SIG-M5 treated with dmso at 0.1 percent for 504 hours (cell line): ENCODE measurements at regions not wholly inside any gene's neighbourhood (a gene's known extent, or its start where the extent isn't known, plus 50 kb on each side); places are given as distances from the start of the nearest gene placed in this dataset.

Experiments used
- DNase-seq: peaks from one replicate; lab custom pipeline; 2025; ENCODE audit not compliant: unreplicated experiment; lab: John Stamatoyannopoulos, UW

DNA sequence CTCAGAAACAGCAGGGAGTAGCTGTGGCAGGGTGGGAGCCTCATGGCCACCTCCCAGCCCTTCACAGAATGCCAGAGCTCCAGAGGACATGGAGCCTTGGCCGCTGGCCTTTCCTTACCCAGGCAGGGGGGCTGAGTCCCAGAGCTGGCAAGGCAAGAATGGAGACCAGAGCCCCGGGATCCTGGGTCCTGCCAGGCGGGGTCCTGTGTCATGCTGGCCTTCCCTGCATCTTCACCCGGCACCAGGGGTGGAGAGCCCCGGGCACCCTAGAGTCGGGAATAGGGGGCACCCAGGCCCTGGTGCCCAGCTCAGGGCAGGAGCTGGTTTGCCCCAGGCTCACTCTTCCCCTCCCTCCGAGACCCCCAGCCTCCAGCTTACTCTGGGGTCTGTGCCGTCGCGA lies 519.9 kb downstream of the TBC1D22A start:
- no peak for DNase-seq

DNA sequence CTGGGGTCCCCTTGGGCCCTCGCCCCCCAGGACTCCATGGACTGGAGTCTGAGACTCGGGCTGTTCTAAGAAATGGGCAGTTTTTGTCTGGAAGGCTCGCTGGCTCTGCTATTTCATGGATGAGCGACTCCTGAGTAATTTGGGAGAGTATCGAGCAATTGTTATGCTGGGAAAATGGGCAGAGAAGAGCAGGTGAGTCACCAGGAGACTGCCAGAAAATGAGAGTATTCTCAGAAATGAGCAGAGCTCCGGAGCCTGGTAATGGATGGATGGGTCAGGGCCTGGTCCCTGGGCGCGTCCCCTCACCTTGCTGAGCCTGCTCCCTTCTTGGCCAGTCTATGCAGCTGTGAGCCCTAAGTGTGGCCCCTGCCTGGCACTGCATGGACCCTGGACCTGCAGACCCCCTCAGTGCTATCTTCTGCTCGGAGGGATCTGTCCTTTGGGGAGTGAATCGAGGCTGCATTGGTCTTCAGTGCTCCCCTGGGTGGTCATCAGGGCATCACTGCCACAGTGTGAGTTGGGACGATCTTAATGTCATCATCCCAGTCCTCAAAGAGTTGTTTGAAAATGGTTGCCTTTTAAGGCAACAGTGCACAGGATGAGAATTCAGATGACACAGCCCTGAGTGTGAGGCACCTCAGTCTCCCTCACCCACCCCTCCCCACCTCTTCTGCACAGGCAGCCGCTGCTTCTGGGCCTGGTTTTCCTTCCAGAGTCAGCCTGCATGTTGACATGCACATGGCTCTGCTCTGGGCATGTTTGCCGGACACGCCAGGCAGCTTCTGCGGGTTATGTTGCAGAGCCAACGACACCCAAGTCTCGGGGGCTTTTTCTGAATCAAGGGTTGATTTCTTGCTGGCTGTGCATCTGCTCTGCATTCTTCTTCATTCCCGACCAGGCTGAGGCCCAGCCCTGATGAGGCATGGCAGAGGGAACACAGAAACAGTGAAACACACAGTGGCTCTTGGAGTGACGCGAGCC lies 519.0 kb downstream of the TBC1D22A start:
- no peak for DNase-seq

DNA sequence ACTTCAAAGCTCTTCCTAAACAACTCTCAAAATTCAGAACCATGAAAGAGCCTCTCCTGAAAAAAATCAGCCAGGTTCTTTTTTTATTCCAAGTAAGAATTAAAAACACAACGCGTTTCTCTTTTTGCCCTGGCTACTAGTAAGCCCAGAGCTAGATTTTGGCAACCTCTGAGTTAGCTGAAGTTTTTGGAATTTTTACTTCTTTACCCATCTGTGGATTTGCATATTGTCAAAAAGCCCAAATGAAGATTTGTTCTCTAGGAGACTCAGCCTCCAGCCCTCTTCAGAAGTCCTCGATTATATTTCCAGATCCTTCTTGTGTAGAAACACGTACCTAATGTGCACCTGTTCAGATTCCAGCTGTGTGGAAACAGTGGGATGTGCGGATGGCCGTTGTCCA lies 517.9 kb downstream of the TBC1D22A start:
- no peak for DNase-seq

DNA sequence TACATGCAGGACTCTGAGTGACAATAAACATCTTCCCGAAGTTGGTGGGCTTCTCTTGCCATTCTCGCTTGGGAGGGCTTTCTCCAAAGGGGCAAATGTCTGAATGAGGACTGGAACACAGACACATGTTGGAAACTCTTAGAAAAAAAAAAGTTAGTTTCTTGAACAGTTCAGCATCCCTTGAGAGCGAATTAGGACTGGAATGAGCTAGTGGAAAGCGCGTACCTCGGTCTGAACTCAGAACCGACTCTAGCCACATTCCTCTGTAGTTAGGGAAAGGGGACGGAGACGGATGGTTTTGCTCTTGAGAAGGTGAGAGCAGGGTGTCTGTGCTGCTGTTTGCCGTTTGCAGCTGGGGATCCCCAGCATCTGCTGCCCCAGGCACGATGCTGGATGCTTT lies 517.3 kb downstream of the TBC1D22A start:
- DNase-seq: no peak

DNA sequence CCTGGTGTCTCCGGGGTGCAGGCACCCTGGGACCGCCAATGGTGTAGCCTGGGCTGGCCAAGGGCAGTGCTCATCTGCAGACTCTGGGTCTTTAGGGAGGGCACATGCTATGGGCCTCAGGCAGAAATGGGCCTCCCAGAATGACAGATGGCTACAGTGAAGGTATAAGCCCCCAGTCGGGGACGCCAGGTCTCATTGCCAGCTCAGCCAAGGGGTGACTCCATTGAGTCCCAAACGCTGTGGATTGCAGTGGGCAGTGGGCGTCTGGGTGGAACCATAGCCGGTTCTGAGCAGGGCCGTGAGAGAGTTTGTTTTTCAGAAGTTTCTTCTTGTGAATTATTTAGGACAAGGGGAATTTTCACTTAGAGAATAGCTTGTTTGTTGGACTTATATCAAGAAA lies 516.9 kb downstream of the TBC1D22A start:
- no peak for DNase-seq

DNA sequence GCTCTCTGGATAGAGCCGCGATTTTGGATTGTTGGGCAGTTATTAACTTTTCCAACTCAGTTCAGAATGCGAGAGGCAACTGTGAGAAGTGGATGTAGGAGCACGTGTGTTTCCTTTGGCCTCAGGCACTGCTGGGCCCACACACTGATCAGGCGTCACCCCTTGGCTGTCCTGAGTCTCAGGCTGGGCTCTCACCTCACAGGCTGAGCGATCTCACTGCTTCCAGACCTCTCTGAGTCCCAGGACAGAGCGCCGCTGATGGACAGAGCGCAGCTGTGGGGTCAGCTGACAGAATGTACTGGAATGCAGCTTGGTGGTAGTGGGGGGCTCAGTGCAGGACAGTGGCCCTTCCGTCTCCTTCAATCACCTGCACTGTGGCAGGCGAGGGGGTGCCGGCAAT lies 516.2 kb downstream of the TBC1D22A start:
- DNase-seq: no peak

DNA sequence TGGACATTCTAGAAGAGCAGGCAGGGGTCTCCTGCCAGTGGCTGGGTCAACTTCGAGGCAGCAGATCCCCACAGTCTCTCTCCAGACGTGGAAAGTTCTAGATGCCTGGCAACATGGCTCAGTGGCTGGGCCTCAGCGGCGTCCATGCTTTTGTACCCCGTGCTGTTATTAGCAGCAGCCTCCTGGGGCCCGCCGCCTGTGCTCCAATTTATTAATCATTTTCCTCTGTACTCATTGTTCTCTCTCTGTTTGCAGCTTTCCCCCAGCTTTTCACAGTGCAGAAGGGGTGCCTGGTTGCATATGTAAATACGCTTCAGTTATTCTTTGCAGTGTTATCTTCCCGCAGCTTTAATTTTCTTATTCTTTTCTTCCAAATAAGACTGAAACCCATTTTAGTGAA lies 515.1 kb downstream of the TBC1D22A start:
- DNase-seq: no peak

DNA sequence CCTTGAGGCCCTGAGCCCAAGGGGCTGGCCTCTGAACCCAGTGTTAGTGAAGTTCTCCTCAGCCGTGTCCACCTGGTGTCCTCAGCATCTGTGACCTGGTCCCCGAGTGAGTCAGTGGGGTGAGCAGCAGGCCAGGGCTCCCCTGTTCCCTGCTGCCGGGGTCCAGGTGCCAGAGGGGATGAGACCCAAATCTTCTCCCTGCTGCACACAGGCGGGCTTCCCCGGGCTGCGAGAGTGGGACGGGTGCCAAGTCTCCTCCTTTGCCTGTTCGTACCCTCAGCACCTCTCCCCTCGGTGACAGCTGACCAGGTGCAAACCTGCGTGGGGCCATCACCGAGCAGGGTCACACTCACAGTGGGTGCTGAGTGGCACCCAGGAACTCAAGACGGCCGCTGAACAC lies 514.5 kb downstream of the TBC1D22A start:
- no peak for DNase-seq

DNA sequence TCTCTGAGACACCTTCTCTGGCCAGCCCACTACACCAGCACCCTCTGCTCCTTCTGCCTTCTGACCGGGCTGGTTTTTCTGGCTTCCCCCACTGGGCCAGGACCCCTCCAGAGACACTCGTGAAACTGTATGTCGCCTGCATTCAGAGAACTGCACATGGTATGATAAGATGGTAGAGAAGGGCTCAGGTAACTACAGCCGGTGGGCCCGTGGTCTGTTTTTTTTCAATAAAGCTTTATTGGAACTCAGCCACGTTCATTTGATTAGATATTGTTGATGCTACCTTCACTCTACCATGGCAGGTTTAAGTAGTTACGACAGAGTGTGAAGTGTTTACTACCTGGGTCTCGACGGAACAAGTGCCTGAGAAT lies 514.0 kb downstream of the TBC1D22A start:
- no peak for DNase-seq

DNA sequence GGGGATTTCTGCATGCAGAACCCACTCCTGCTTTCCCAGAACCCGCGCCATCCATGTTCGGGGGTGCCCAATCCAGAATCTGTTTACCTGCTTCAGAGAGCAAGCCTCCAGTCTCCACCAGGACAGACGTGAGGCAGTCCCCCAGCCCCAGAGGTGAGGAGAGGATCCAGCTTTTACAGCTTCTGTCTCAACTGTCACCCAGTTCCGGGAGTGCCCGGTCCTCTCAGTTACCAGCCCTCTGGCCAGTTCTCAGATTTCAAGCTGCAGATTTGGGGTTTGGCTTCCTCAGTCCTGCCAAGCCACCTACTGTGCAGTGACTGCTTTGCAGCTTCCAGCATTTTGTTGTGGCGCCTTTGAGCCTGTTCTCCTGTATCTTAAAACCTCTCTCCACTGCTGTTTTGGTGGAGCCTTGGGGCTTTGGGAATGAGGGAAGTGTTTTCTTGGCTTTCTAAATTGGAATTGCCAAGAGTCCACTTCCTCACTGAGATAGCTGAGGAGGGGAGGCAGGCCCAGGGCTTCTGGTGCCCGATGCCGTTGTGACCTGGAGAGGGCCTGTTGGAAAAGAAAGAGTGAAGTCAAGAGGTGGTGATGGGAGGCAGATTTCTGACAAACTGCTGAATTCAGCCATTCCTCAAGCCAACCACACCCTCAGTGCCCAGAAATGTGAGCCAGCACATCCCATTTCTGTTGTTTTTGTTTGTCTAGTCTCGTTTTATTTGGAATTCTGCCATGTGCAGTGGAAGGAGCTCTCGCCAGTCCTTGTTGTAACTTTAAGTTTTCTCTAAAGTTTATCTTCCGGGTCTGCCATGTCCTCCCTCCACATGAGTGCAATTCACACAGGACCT lies 513.4 kb downstream of the TBC1D22A start:
- no peak for DNase-seq

DNA sequence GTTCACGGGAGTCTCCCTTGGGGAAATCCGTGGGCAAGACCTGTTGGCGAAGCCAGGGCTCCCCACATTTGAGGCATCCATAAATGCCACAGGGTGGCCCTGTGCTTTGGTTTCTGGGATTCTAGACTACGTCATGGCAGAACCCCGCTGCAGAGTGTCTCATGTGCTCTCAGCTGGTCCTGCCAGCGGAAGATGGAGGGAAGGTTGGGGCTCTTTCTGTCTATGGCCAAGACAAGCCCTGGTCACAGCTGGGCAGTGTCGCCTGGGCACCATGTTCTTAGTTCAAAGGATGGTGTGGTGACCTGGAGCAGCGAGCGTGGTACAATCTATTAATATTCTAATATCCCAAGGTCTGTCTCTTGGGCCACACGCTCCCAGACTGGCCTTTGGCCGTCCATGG lies 511.7 kb downstream of the TBC1D22A start:
- DNase-seq: no peak

DNA sequence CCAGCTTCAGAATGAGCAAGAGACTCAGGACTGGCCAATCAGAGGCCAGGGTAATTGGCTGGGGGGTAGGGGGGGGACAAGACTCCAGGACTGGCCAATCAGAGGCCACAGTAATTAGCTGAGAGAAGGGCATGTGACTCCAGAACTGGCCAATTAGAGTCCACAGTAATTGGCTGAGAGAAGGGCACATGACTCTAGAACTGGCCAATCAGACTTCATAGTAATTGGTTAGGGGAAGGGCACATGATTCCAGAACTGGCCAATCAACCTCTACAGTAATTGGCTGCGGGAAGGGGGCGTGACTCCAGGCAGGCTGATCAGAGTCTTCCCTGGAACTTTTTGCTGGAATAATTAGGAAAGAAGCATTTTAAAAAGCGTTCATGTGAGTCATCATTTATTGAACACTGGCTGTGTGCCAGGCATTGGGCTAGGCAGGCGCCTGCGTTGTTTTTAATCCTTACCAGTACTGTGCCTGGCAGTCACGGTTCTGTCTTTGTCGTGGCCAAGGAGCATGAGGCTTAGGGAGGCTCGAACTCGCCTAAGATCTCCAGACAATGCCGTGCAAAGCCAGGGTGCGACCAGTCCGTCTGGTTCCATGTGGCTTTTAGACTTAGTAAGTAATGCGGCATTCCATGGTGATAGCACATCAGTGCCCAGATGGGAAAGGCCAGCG lies 508.1 kb downstream of the TBC1D22A start:
- no peak for DNase-seq

DNA sequence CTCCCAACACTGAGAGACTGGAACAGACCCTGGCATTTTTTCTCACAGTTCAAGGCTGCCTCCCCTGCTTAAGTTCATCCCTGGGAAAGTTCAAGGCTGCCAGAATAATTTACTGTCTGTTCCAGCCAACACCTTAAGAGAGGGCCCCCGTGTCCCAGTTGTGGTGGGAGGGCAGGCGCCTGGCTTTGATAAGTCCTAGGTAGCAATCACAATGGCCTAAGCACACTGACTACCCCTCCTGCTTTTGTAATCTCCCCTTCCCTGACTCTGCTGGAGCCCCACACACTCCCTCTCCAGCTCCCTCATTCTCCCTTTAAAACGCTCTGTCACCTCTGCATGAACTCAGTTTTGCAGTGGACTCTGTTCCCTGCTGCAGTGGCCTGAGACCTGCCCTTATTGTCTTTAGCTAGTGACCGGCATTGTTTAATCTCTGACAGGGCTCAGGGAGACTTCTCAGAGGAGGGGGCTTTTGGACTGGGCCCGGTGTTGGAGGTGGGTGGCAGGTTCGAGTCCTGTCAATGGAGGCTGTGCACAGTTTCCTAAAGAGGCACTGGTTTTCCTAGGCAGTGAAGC lies 507.2 kb downstream of the TBC1D22A start:
- DNase-seq: no peak

DNA sequence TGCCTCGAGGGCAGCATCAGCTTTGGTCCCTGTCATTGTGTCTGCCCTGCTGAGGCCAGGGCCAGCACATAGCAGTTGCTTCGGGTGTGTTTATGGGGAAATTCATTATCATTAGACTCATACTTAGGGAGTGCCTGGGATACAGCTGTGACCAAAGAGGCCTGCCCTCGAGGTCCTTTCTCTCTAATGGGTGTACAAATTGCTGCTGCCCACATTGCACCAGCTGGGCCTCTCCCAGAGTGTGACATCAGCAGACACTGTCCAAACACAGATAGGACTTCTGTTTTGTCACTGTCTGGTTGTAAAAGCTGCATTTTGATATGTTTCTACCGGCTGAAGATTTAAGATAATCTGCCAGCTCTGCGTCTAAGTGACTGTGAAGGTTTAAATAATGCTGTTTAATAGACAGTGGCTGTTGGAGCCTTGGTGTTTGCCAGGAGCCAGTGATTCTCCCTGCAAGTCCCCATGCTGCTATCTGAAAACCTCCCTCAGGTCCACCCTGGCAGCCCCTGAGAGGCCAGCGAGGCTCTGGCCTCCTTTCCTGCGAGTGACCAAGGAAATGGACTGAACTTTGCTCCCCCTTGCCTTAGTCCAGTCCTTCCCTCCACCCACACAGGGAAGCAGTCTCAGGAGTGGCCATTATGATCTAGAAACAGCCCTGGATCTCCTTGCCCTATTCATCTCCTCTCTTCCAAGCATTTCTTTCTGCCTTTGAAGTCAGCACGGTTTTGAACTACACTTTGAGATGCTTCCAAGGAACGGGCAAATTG lies 505.2 kb downstream of the TBC1D22A start:
- DNase-seq: no peak

DNA sequence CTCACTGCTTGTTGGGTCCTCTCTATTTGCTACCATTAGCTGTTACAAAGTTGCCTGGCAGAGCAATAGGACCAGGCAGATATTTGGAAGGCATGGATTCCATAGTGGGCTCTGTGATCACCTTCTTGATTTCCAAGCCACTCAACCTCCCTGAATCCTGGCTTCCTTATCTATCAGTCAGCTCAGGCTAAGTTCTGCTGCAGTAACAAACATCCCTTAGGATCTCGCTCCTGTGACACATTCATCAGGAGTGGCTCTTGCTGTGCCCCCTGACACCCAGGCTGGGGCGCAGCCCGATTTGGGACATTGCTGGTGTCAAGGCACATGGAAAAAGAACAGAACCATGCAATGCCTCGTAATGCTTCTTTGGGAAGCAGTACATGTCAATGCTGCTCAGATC lies 503.9 kb downstream of the TBC1D22A start:
- no peak for DNase-seq

DNA sequence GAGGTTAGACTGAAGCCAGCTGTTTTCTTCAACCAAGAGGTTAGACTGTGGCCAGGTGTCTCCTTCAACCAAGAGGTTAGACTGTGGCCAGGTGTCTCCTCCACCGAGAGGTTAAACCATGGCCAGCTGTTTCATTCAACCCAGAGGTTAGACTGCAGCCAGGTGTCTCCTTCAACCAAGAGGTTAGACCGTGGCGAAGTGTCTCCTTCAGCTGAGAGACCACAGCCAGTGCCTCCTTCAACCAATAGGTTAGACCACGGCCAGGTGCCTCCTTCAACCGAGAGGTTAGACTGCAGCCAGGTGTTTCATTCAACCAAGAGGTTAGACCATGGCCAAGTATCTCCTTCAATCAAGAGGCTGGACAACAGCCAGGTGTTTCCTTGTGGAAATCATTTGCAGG lies 498.1 kb downstream of the TBC1D22A start:
- no peak for DNase-seq

DNA sequence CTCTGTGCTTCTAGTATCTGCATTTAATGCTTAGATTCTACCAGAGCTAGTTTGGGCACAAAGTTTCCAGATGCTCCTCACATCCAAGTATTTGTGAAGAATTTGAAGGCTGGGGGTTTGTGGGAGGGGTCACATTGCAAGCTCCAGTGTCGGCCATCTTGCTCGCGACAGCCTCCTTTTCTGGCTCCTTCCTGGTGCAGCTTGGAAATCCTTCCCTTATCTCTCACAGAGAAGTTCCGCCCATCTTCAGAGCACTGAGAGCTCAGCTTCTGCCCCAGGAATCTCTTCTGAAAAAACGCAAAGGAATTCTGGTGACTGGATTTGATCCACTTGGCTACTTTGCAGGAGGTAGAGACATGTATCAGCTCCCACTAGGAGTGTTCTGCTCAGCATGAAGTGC lies 497.5 kb downstream of the TBC1D22A start:
- DNase-seq: no peak

DNA sequence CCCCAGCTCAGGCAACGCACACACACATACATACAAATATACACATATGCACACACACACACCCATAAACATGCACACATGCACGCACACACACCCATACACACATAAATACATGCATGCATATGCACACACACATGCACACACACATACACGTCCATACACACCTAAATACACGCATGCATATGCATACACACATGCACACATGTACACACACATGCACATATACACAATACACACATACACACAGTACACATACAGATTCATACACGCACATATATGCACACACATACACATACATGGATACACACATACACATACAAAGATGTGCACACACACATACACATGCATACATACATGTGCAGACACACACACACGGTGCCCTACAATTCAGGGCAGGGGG lies 496.6 kb downstream of the TBC1D22A start:
- no peak for DNase-seq

DNA sequence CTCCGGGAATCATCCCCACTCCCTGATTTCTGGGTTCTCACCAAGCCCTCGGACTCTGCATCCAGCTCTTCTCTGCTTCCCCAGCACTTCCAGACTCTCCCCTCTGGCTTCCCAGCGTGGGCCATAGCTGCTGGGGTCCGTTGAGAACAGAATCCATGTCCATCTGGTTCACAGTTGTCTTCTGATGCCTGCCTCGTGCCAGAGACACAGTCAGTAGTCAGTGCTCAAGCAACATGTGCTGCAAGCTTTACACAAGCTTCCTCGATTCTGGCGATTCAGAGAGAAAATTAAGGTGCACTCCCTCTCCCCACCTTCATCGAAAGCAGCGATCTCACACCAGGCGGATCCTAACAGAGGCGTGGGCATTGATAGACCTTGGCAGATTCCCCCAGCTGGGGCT lies 495.5 kb downstream of the TBC1D22A start:
- DNase-seq: no peak

DNA sequence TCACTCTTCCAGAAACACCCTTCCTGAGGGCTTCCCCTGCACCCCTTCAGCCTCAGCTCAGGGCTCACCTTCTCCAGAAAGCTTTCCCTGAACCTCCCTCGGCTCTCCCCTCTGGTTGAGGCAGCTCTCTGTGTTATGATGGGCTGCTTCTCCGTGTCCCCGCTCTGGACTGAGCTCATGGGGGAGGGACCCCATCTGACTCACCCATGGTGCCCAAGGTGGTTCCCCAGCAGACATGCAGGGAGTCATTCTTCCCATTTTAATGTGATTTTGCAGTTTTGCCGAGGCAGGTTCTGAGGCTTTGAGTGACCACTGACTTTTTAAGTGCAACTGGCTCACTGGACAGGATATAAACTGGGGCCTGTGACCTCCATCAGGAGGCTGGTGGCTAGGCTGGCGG lies 495.1 kb downstream of the TBC1D22A start:
- no peak for DNase-seq

DNA sequence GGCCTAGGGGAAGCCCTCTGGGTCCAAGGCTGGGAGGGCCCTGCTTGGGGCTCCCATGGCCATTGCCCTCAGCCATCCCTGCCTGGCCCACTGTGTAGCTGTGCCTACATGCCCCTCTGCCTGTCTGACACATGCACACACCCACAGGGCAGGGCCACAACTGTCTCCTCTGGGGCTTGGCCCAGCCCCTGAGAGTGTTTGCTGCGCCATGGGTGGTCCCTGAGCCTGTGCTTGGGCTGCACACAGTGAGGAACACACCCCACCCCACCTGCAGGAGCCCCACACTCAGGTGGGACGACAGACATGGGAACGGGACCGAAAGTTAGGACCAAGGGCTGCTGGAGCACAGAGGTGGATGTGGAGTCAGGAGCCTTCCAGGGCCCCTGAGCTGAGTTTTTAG lies 489.5 kb downstream of the TBC1D22A start:
- DNase-seq: no peak
